ENCODE measurements at regions not wholly inside any gene's neighbourhood (a gene's known extent, or its start where the extent isn't known, plus 50 kb on each side); places are given as distances from the start of the nearest gene placed in this dataset.

DNA sequence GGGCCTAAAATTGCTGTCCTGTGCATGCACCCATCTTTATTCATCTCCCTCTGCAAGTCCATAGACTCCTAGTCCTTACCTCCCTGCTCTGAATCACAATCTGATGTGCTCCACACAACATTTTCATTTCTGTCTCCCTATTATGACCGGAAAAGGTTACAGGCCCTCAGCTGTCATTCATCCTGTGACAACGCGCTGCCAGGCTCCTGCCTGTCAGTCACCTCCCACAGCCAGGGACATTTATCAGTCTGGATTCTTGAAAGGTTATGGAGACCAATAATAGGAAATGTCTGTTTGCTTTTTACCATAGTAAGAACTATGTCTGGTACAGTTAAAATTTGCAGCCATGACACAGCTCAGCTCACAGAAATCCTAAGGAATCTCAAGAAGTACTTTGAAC lies 197.1 kb downstream of the RDH14 start:
- Mint-ChIP-seq H3K4me1 (peaks cover 5% of the 10 kb centered on the region), H3K27ac (no peak overlapping the region)
- TF ChIP-seq, protein P1, sequence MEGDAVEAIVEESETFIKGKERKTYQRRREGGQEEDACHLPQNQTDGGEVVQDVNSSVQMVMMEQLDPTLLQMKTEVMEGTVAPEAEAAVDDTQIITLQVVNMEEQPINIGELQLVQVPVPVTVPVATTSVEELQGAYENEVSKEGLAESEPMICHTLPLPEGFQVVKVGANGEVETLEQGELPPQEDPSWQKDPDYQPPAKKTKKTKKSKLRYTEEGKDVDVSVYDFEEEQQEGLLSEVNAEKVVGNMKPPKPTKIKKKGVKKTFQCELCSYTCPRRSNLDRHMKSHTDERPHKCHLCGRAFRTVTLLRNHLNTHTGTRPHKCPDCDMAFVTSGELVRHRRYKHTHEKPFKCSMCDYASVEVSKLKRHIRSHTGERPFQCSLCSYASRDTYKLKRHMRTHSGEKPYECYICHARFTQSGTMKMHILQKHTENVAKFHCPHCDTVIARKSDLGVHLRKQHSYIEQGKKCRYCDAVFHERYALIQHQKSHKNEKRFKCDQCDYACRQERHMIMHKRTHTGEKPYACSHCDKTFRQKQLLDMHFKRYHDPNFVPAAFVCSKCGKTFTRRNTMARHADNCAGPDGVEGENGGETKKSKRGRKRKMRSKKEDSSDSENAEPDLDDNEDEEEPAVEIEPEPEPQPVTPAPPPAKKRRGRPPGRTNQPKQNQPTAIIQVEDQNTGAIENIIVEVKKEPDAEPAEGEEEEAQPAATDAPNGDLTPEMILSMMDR (IDR thresholded peaks at IDR 0.05; ENCODE audit: unreplicated experiment in 3 of 3) = no peak

DNA sequence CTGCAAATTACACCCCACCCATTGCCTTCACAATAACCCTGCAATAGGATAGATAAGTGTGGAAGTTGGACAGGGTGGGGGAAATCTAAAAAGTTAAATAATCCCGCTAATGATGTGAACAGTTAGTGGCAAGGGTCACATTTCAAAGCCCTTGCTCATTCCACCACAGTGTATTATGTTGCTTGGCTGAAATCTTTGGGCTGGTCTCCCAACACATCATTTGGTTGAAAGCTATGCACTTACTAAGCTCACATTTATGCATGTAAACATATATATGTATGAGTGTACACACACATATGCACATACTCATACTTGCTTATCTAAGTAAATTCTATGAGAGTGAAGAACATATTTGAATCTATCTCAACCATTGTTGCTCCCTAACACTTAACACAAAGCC lies 197.8 kb downstream of the RDH14 start:
- Mint-ChIP-seq H3K9me3 (no peaks in the 10 kb centered on the region), H3K36me3 (ENCODE audit: low read depth) (no peaks in the 10 kb centered on the region), H3K4me1 (peaks cover 5% of the 10 kb centered on the region), H3K4me3 (no peak overlapping the region), H3K27ac (no peak overlapping the region), H3K27me3 (ENCODE audit: low read depth) (no peaks in the 10 kb centered on the region)
- TF ChIP-seq, protein P1 (IDR thresholded peaks at IDR 0.05; ENCODE audit: unreplicated experiment in 3 of 3) = no peak

More for the DNA sequence above, 197.1 kb downstream of the RDH14 start:
- H3K27me3 Mint-ChIP-seq (ENCODE audit: low read depth) = no peaks in the 10 kb centered on the region
- no peaks in the 10 kb centered on the region for H3K36me3 Mint-ChIP-seq (ENCODE audit: low read depth)
- no peaks in the 10 kb centered on the region for H3K9me3 Mint-ChIP-seq
- no peak overlapping the region for H3K4me3 Mint-ChIP-seq

- Mint-ChIP-seq H3K4me3 (no peak overlapping the region), H3K27me3 (ENCODE audit: low read depth) (no peaks in the 10 kb centered on the region), H3K36me3 (ENCODE audit: low read depth) (no peaks in the 10 kb centered on the region), H3K4me1 (no peaks in the 10 kb centered on the region), H3K9me3 (no peaks in the 10 kb centered on the region), H3K27ac (no peak overlapping the region)
- TF ChIP-seq, protein P1 (IDR thresholded peaks at IDR 0.05; ENCODE audit: unreplicated experiment in 3 of 3) = no peak
Measured at GRCh38 chr2:18357537-18357936, 202.9 kb downstream of the RDH14 start.

GRCh38 chr2:18356676-18357075 lies 203.8 kb downstream of the RDH14 start:
- H3K27ac Mint-ChIP-seq = no peak overlapping the region
- no peaks in the 10 kb centered on the region for H3K36me3 Mint-ChIP-seq (ENCODE audit: low read depth)
- TF ChIP-seq, protein P1 (IDR thresholded peaks at IDR 0.05; ENCODE audit: unreplicated experiment in 3 of 3) = no peak
- no peaks in the 10 kb centered on the region for H3K9me3 Mint-ChIP-seq
- no peak overlapping the region for H3K4me3 Mint-ChIP-seq
- H3K27me3 Mint-ChIP-seq (ENCODE audit: low read depth) = no peaks in the 10 kb centered on the region
- H3K4me1 Mint-ChIP-seq = no peaks in the 10 kb centered on the region

DNA sequence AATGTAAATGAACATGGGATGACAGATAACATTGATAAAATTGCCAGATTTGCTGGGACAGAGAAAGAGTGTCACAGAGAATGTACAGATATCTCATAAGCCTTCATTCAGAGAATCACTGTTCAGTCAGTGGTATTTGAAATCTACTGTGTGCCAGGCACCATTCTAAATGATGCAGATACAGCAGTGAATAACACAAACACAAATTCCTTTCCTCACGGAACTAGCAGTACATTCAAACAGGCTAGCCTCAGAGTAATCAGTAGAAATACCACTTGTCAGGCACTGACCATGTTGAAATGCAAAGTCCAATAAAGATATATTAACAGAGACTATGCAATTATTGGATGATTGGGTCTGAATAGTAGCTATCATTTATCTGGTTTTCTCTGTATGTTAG lies 211.0 kb downstream of the RDH14 start:
- no peaks in the 10 kb centered on the region for H3K36me3 Mint-ChIP-seq (ENCODE audit: low read depth)
- TF ChIP-seq, protein P1 (IDR thresholded peaks at IDR 0.05; ENCODE audit: unreplicated experiment in 3 of 3) = no peak
- peaks cover 3% of the 10 kb centered on the region for H3K9me3 Mint-ChIP-seq
- no peak overlapping the region for H3K4me3 Mint-ChIP-seq
- H3K27me3 Mint-ChIP-seq (ENCODE audit: low read depth) = no peaks in the 10 kb centered on the region
- H3K27ac Mint-ChIP-seq = no peak overlapping the region
- H3K4me1 Mint-ChIP-seq = no peaks in the 10 kb centered on the region

- no peak overlapping the region for H3K27ac Mint-ChIP-seq
- H3K4me3 Mint-ChIP-seq = no peak overlapping the region
- no peaks in the 10 kb centered on the region for H3K4me1 Mint-ChIP-seq
- H3K9me3 Mint-ChIP-seq = peaks cover 6% of the 10 kb centered on the region
- TF ChIP-seq, protein P1 (IDR thresholded peaks at IDR 0.05; ENCODE audit: unreplicated experiment in 3 of 3) = no peak
- H3K27me3 Mint-ChIP-seq (ENCODE audit: low read depth) = no peaks in the 10 kb centered on the region
- no peaks in the 10 kb centered on the region for H3K36me3 Mint-ChIP-seq (ENCODE audit: low read depth)
Measured at GRCh38 chr2:18346874-18347273, 213.6 kb downstream of the RDH14 start.
